ENCODE measurements at regions not wholly inside any gene's neighbourhood (a gene's known extent, or its start where the extent isn't known, plus 50 kb on each side); places are given as distances from the start of the nearest gene placed in this dataset.

- DNase-seq (no peak), ATAC-seq (no peak)
- intact Hi-C loops (cut with DNase I), result no loop called here
- no peak overlapping the region for H3K27ac ChIP-seq
- H3K4me3 ChIP-seq, result no peak overlapping the region
- H3K27me3 ChIP-seq, result no peaks in the 10 kb centered on the region
- no peaks in the 10 kb centered on the region for H3K4me1 ChIP-seq
- H3K36me3 ChIP-seq, result no peaks in the 10 kb centered on the region
- H3K9me3 ChIP-seq, result peaks cover 5% of the 10 kb centered on the region
- TF ChIP-seq CTCF (IDR thresholded peaks at IDR 0.05), result no peak
These were observed 181.4 kb upstream of the NEIL3 start for GRCh38 chr4:177128306-177128705.

DNA sequence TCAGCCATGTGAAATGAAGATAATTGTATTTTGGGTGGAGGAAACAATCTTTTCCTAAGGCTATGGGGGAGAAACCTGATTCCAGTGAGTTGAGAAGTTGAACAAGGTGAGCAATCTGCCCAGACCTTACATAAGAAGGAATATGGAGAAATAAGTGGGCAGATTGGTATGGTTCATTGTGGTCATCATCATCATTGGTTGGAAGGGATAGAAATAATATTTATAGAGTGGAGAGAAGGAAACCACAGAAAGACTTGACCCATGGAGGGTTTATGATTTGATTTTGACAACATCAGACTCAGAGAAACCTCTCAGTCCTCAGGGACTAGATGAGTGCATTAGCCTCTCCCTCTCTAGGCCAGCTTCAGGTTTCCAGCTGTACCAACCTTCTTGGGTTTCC lies 177.9 kb upstream of the NEIL3 start:
- Histone ChIP-seq H3K9me3 (peaks cover 5% of the 10 kb centered on the region), H3K36me3 (no peaks in the 10 kb centered on the region), H3K27ac (no peak overlapping the region), H3K27me3 (no peaks in the 10 kb centered on the region), H3K4me1 (no peaks in the 10 kb centered on the region), H3K4me3 (no peak overlapping the region)
- ATAC-seq (no peak), DNase-seq (no peak)
- TF ChIP-seq CTCF (IDR thresholded peaks at IDR 0.05), result no peak
- intact Hi-C loops (cut with DNase I), result no loop called here

DNA sequence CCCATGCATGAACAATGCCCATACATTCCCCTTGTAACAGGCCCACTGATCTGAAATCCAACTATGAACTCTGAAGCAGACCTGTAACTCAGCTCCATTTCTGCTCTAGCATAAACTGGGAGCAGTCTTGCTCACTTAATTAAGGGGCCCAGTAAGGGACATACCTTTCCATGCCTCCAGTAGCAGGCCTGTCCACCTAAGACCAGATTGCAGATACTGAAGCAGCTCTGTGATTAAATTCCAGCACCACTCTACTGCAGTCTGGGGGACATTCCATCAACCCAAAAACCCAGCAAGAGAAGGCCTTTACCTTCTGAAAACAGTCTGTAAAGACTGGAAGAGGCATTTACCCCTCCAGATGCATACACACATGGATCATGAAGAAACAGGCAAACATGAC lies 162.0 kb upstream of the NEIL3 start:
- H3K36me3 ChIP-seq, result no peaks in the 10 kb centered on the region
- DNase-seq (no peak), ATAC-seq (no peak)
- intact Hi-C loops (cut with DNase I), result no loop called here
- H3K4me1 ChIP-seq, result no peaks in the 10 kb centered on the region
- no peak overlapping the region for H3K27ac ChIP-seq
- H3K4me3 ChIP-seq, result no peak overlapping the region
- TF ChIP-seq CTCF (IDR thresholded peaks at IDR 0.05), result no peak
- no peaks in the 10 kb centered on the region for H3K9me3 ChIP-seq
- H3K27me3 ChIP-seq, result no peaks in the 10 kb centered on the region

GRCh38 chr4:177155454-177155853 lies 154.2 kb upstream of the NEIL3 start:
- DNase-seq, result no peak
- no peaks in the 10 kb centered on the region for H3K9me3 ChIP-seq
- ATAC-seq, result no peak
- H3K27ac ChIP-seq, result no peak overlapping the region
- TF ChIP-seq CTCF (IDR thresholded peaks at IDR 0.05), result no peak
- no peaks in the 10 kb centered on the region for H3K27me3 ChIP-seq
- H3K4me1 ChIP-seq, result no peaks in the 10 kb centered on the region
- H3K36me3 ChIP-seq, result no peaks in the 10 kb centered on the region
- no peak overlapping the region for H3K4me3 ChIP-seq
- intact Hi-C loops (cut with DNase I), result no loop called here

GRCh38 chr4:177159600-177159999 lies 150.1 kb upstream of the NEIL3 start:
- no peak for ATAC-seq

More at GRCh38 chr4:177159600-177159999, 150.1 kb upstream of the NEIL3 start:
- Histone ChIP-seq H3K36me3 (no peaks in the 10 kb centered on the region), H3K27me3 (no peaks in the 10 kb centered on the region), H3K4me3 (no peak overlapping the region), H3K4me1 (no peaks in the 10 kb centered on the region), H3K9me3 (no peaks in the 10 kb centered on the region), H3K27ac (no peak overlapping the region)
- TF ChIP-seq CTCF (IDR thresholded peaks at IDR 0.05), result no peak
- DNase-seq, result no peak
- intact Hi-C loops (cut with DNase I), result no loop called here

Data from upper lobe of right lung (tissue), 1 donor.